Upper lobe of left lung (tissue), 6 donors: ENCODE measurements at regions not wholly inside any gene's neighbourhood (a gene's known extent, or its start where the extent isn't known, plus 50 kb on each side); places are given as distances from the start of the nearest gene placed in this dataset.

Source experiments
- ATAC-seq, 2 donors: fragments of 200-7000 bp; cut with Tn5 transposase; one replicate each; pipeline ENCODE4 v1.9.1; 2022; ENCODE audit warnings: mild to moderate bottlenecking in 2 of 2, moderate library complexity in 2 of 2; ENCODE audit not compliant: low FRiP score in 2 of 2
- DNase-seq, 2 donors: peaks; one replicate each; pipeline ENCODE4 v3.0.0-alpha.2; 2019 to 2020
- H3K27ac ChIP-seq, 4 donors: fragments of 200-600 bp; sonication (generic); one replicate each; pipeline ENCODE4 v1.5.1; 2016 to 2019
- H3K27me3 ChIP-seq, 4 donors: fragments of 200-600 bp; sonication (generic); one replicate each; pipeline ENCODE4 v1.5.1; 2017 to 2019
- H3K36me3 ChIP-seq, 4 donors: fragments of 200-600 bp; sonication (generic); one replicate each; pipeline ENCODE4 v1.5.1; 2016 to 2019
- H3K4me1 ChIP-seq, 4 donors: fragments of 200-600 bp; sonication (generic); one replicate each; pipeline ENCODE4 v1.5.1; 2018 to 2019
- H3K4me3 ChIP-seq, 4 donors: fragments of 200-600 bp; sonication (generic); one replicate each; pipeline ENCODE4 v1.5.1; 2017 to 2019; ENCODE audit warnings: mild to moderate bottlenecking in 2 of 4, moderate library complexity in 1 of 4
- H3K9me3 ChIP-seq, 4 donors: fragments of 200-600 bp; sonication (generic); one replicate each; pipeline ENCODE4 v1.5.1; 2018 to 2019
- CTCF ChIP-seq, 6 experiments: fragments of 450-650 bp in 4 of 6; fragments of 200-600 bp in 2 of 6; sonication (generic) in 2 of 6; IDR thresholded peaks; one replicate each; pipeline ENCODE4 v1.5.1; 2016 to 2019; ENCODE audit warnings: antibody characterized with exemption in 6 of 6
- EP300 ChIP-seq, 4 donors: sonication (generic); formaldehyde crosslinking; IDR thresholded peaks; one replicate each; pipeline ENCODE4 v1.5.1; 2017; ENCODE audit warnings: antibody characterized with exemption in 4 of 4, control low read depth in 2 of 4
- POLR2A ChIP-seq, 4 donors: fragments of 450-650 bp; IDR thresholded peaks; one replicate each; pipeline ENCODE4 v1.5.1; 2016 to 2017; ENCODE audit warnings: antibody characterized with exemption in 4 of 4, mild to moderate bottlenecking in 2 of 4
- POLR2AphosphoS5 ChIP-seq, 2 donors: sonication (generic); formaldehyde crosslinking; IDR thresholded peaks; one replicate each; pipeline ENCODE4 v1.5.1; 2017; ENCODE audit warnings: antibody characterized with exemption in 2 of 2
- WGBS, 2 donors: methylation state at CpG; one replicate each; pipeline ENCODE4 v1.1.5; 2017 to 2018; 5-methylcytosine and 5-hydroxymethylcytosine counted together
- donor health status: DM: no; HTN: no; CAD: no; lungs with moderate emphysema.
- donor health status: DM: no; HTN: yes; CAD: no; lungs with severe emphysema.

- 85 to 89% methylated on average over 10 of the region's 10 CpGs for WGBS, 2 donors
- peaks cover 0 to 19% (median 9%) of the 10 kb centered on the region in 4 donors for H3K27me3 ChIP-seq
- no peak overlapping the region for H3K27ac ChIP-seq
Observed at GRCh38 chr10:42936580-42936979, 140.3 kb upstream of the RET start.

GRCh38 chr10:42937048-42937447 is 139.8 kb upstream of the RET start:
- WGBS, 2 donors, result 92% methylated on average over 7 of the region's 7 CpGs
- H3K27ac ChIP-seq, result no peak overlapping the region
- H3K4me1 ChIP-seq, result peaks cover 13 to 18% (median 15%) of the 10 kb centered on the region in 4 donors
- ATAC-seq (no peak), DNase-seq (no peak)
- H3K9me3 ChIP-seq, result no peaks in the 10 kb centered on the region
- peaks cover 0 to 19% (median 9%) of the 10 kb centered on the region in 4 donors for H3K27me3 ChIP-seq
- no peaks in the 10 kb centered on the region for H3K36me3 ChIP-seq
- TF ChIP-seq EP300 (IDR thresholded peaks at IDR 0.05), result no peak
- H3K4me3 ChIP-seq, result no peak overlapping the region

More at GRCh38 chr10:42936580-42936979, 140.3 kb upstream of the RET start:
- TF ChIP-seq POLR2A (IDR thresholded peaks at IDR 0.05), result no peak
- no peak for TF ChIP-seq POLR2AphosphoS5 (IDR thresholded peaks at IDR 0.05)
- TF ChIP-seq CTCF (IDR thresholded peaks at IDR 0.05), result no peak
- TF ChIP-seq EP300 (IDR thresholded peaks at IDR 0.05), result no peak
- peaks cover 13 to 18% (median 15%) of the 10 kb centered on the region in 4 donors for H3K4me1 ChIP-seq
- no peak for ATAC-seq
- no peak for DNase-seq
- no peaks in the 10 kb centered on the region for H3K36me3 ChIP-seq
- no peak overlapping the region for H3K4me3 ChIP-seq
- H3K9me3 ChIP-seq, result no peaks in the 10 kb centered on the region

- DNase-seq, result no peak
- no peak overlapping the region for H3K4me3 ChIP-seq
- no peaks in the 10 kb centered on the region for H3K9me3 ChIP-seq
- 81 to 83% methylated on average over 8 of the region's 8 CpGs for WGBS, 2 donors
- ATAC-seq, result no peak
- H3K4me1 ChIP-seq, result peaks cover 13 to 15% (median 14%) of the 10 kb centered on the region in 4 donors
- TF ChIP-seq EP300 (IDR thresholded peaks at IDR 0.05), result no peak
- no peak for TF ChIP-seq POLR2A (IDR thresholded peaks at IDR 0.05)
- no peak for TF ChIP-seq CTCF (IDR thresholded peaks at IDR 0.05)
- TF ChIP-seq POLR2AphosphoS5 (IDR thresholded peaks at IDR 0.05), result no peak
- no peak overlapping the region for H3K27ac ChIP-seq
- H3K27me3 ChIP-seq, result peaks cover 0 to 16% (median 6%) of the 10 kb centered on the region in 4 donors
- H3K36me3 ChIP-seq, result no peaks in the 10 kb centered on the region
Observed at GRCh38 chr10:42937649-42938180, 139.2 kb upstream of the RET start.

- Histone ChIP-seq H3K27me3 (peaks cover 0 to 9% (median 3%) of the 10 kb centered on the region in 4 donors), H3K9me3 (no peaks in the 10 kb centered on the region), H3K27ac (no peak overlapping the region), H3K4me1 (peaks cover 6 to 9% (median 7%) of the 10 kb centered on the region in 4 donors), H3K36me3 (no peaks in the 10 kb centered on the region), H3K4me3 (no peak overlapping the region)
- ATAC-seq (no peak), DNase-seq (no peak)
- 89 to 93% methylated on average over 8 of the region's 8 CpGs for WGBS, 2 donors
- TF ChIP-seq EP300 (IDR thresholded peaks at IDR 0.05) (no peak), CTCF (IDR thresholded peaks at IDR 0.05) (no peak), POLR2A (IDR thresholded peaks at IDR 0.05) (no peak), POLR2AphosphoS5 (IDR thresholded peaks at IDR 0.05) (no peak)
Observed at GRCh38 chr10:42938351-42938750, 138.5 kb upstream of the RET start.

- Histone ChIP-seq H3K36me3 (no peaks in the 10 kb centered on the region), H3K4me1 (no peaks in the 10 kb centered on the region), H3K27me3 (peaks cover 0 to under 1% (median 0%) of the 10 kb centered on the region in 4 donors), H3K4me3 (no peak overlapping the region), H3K27ac (no peak overlapping the region), H3K9me3 (no peaks in the 10 kb centered on the region)
- TF ChIP-seq CTCF (IDR thresholded peaks at IDR 0.05), result no peak
- no peak for TF ChIP-seq POLR2A (IDR thresholded peaks at IDR 0.05)
- TF ChIP-seq EP300 (IDR thresholded peaks at IDR 0.05), result no peak
- no peak for TF ChIP-seq POLR2AphosphoS5 (IDR thresholded peaks at IDR 0.05)
- DNase-seq, result no peak
- 87 to 91% methylated on average over 11 of the region's 11 CpGs for WGBS, 2 donors
- ATAC-seq, result no peak
Observed at GRCh38 chr10:42939237-42939636, 137.6 kb upstream of the RET start.
